WERI-Rb-1 (cell line): ENCODE measurements at regions not wholly inside any gene's neighbourhood (a gene's known extent, or its start where the extent isn't known, plus 50 kb on each side); places are given as distances from the start of the nearest gene placed in this dataset.

ENCODE experiments used
- DNase-seq: peaks from one replicate; pipeline ENCODE4 v3.0.0-alpha.2; 2020
- H3K27ac ChIP-seq: fragments of 250-450 bp; sonication (Bioruptor Pico); 2 replicates; pipeline ENCODE4 v1.5.1; 2020; ENCODE audit warnings: mild to moderate bottlenecking, moderate library complexity
- H3K27me3 ChIP-seq: fragments of 250-450 bp; sonication (Bioruptor Pico); 2 replicates; pipeline ENCODE4 v1.5.1; 2021; ENCODE audit warnings: mild to moderate bottlenecking, low read depth, moderate library complexity; ENCODE audit not compliant: insufficient read depth, severe bottlenecking
- H3K36me3 ChIP-seq: fragments of 250-450 bp; sonication (Bioruptor Pico); 2 replicates; pipeline ENCODE4 v1.5.1; 2020; ENCODE audit warnings: mild to moderate bottlenecking, moderate library complexity
- H3K4me3 ChIP-seq: 2 replicates; pipeline ENCODE4 v1.5.1; 2011; ENCODE audit warnings: low read depth, mild to moderate bottlenecking, control low read depth, low read length
- H3K9me3 ChIP-seq: fragments of 250-450 bp; sonication (Bioruptor Pico); 2 replicates; pipeline ENCODE4 v1.5.1; 2021; ENCODE audit warnings: mild to moderate bottlenecking, moderate library complexity; ENCODE audit not compliant: severe bottlenecking
- CTCF ChIP-seq: IDR thresholded peaks from 2 replicates; pipeline ENCODE4 v1.5.1; 2011; ENCODE audit warnings: low read depth, mild to moderate bottlenecking, control low read depth, inconsistent platforms, low read length

- Histone ChIP-seq H3K27ac (peak overlapping the region; percentile 71), H3K4me3 (no peak overlapping the region), H3K27me3 (no peaks in the 10 kb centered on the region), H3K36me3 (no peaks in the 10 kb centered on the region), H3K9me3 (no peaks in the 10 kb centered on the region)
- peak; percentile 87 for DNase-seq
- no peak for TF ChIP-seq CTCF
Measured at GRCh38 chr13:26819046-26819445, 58.5 kb upstream of the GPR12 start.

GRCh38 chr13:26816881-26817280 is 56.3 kb upstream of the GPR12 start:
- H3K36me3 ChIP-seq: no peaks in the 10 kb centered on the region
- no peak for DNase-seq
- TF ChIP-seq CTCF: no peak
- no peak overlapping the region for H3K27ac ChIP-seq
- H3K4me3 ChIP-seq: no peak overlapping the region
- H3K27me3 ChIP-seq: no peaks in the 10 kb centered on the region
- H3K9me3 ChIP-seq: no peaks in the 10 kb centered on the region

- Histone ChIP-seq H3K4me3 (no peak overlapping the region), H3K9me3 (no peaks in the 10 kb centered on the region), H3K36me3 (no peaks in the 10 kb centered on the region), H3K27ac (peak overlapping the region; percentile 60), H3K27me3 (no peaks in the 10 kb centered on the region)
- peak; percentile 63 for DNase-seq
- TF ChIP-seq CTCF: no peak
Measured at GRCh38 chr13:26813980-26814348, 53.4 kb upstream of the GPR12 start.

GRCh38 chr13:26813321-26813979 is 52.9 kb upstream of the GPR12 start:
- Histone ChIP-seq H3K27ac (peak overlapping the region; percentile 60), H3K36me3 (no peaks in the 10 kb centered on the region), H3K9me3 (no peaks in the 10 kb centered on the region), H3K4me3 (no peak overlapping the region), H3K27me3 (no peaks in the 10 kb centered on the region)
- TF ChIP-seq CTCF: no peak
- peak; percentile 82 for DNase-seq

- peak overlapping the region; percentile 60 for H3K27ac ChIP-seq
- DNase-seq: peak; percentile 91
- H3K4me3 ChIP-seq: peak overlapping the region; percentile 0; the same call in 1 of the 2 replicates
- no peaks in the 10 kb centered on the region for H3K36me3 ChIP-seq
- H3K27me3 ChIP-seq: no peaks in the 10 kb centered on the region
- H3K9me3 ChIP-seq: peaks cover 3% of the 10 kb centered on the region
- peak; percentile 42; the same call in 1 of the 2 replicates for TF ChIP-seq CTCF
Measured at GRCh38 chr13:26811581-26811980, 51.0 kb upstream of the GPR12 start.
